Fibroblast of skin of right quadriceps (primary cell): ENCODE measurements at regions not wholly inside any gene's neighbourhood (a gene's known extent, or its start where the extent isn't known, plus 50 kb on each side); places are given as distances from the start of the nearest gene placed in this dataset.

Source experiments
- DNase-seq: peaks from one replicate; pipeline ENCODE4 v3.0.0-alpha.2; 2013

GRCh38 chr7:24478137-24478655 lies 95.1 kb upstream of the PALS2 start:
- DNase-seq: no peak

- DNase-seq: no peak
Measured at GRCh38 chr7:24480501-24480900, 92.8 kb upstream of the PALS2 start.

GRCh38 chr7:24483804-24484203 lies 89.4 kb upstream of the PALS2 start:
- DNase-seq: no peak

GRCh38 chr7:24492576-24492975 lies 80.7 kb upstream of the PALS2 start:
- no peak for DNase-seq

- DNase-seq: no peak
Measured at GRCh38 chr7:24494832-24495231, 78.4 kb upstream of the PALS2 start.

- no peak for DNase-seq
Measured at GRCh38 chr7:24496036-24496435, 77.2 kb upstream of the PALS2 start.

GRCh38 chr7:24498439-24498838 lies 74.8 kb upstream of the PALS2 start:
- no peak for DNase-seq

- DNase-seq: no peak
Measured at GRCh38 chr7:24499871-24500270, 73.4 kb upstream of the PALS2 start.

- no peak for DNase-seq
Measured at GRCh38 chr7:24500599-24500998, 72.7 kb upstream of the PALS2 start.

GRCh38 chr7:24501009-24501408 lies 72.2 kb upstream of the PALS2 start:
- DNase-seq: no peak

GRCh38 chr7:24501443-24502134 lies 71.7 kb upstream of the PALS2 start:
- DNase-seq: no peak

GRCh38 chr7:24502135-24502488 lies 71.1 kb upstream of the PALS2 start:
- DNase-seq: no peak

- DNase-seq: no peak
Measured at GRCh38 chr7:24503506-24503905, 69.7 kb upstream of the PALS2 start.

GRCh38 chr7:24504040-24504439 lies 69.2 kb upstream of the PALS2 start:
- DNase-seq: no peak

- no peak for DNase-seq
Measured at GRCh38 chr7:24504836-24505235, 68.4 kb upstream of the PALS2 start.

- no peak for DNase-seq
Measured at GRCh38 chr7:24505968-24506367, 67.3 kb upstream of the PALS2 start.

- no peak for DNase-seq
Measured at GRCh38 chr7:24508316-24508715, 64.9 kb upstream of the PALS2 start.

GRCh38 chr7:24510759-24511158 lies 62.5 kb upstream of the PALS2 start:
- DNase-seq: no peak

- DNase-seq: no peak
Measured at GRCh38 chr7:24517166-24517565, 56.1 kb upstream of the PALS2 start.

- no peak for DNase-seq
Measured at GRCh38 chr7:24521917-24522623, 51.2 kb upstream of the PALS2 start.
